ENCODE measurements at regions not wholly inside any gene's neighbourhood (a gene's known extent, or its start where the extent isn't known, plus 50 kb on each side); places are given as distances from the start of the nearest gene placed in this dataset.
"Not testable (repeated sequence)": the region's sequence is repeated elsewhere in the genome, so short reads cannot be mapped to it uniquely, and the experiment has no call there.

DNA sequence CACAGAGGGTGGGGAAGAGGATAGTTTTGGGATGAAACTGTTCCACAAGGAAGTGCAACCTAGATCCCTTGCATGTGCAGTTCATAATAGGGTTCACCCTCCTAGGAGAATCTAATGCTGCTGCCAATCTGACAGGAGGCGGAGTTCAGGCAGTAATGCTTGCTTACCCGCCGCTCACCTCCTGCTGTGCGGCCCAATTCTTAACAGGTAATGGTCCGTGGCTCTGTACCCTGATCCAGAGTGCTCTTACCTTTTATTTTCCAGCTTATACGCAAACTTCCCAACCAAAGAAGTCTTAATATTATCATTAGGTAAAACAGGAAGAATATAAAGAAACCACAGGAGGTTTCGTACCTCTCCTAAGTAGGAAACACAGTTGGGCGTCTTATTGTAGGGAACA lies 82.7 kb upstream of the CD302 start:
- H3K27ac Mint-ChIP-seq (ENCODE audit: unreplicated experiment): no peak overlapping the region
- H3K4me1 Mint-ChIP-seq (ENCODE audit: unreplicated experiment): peaks cover 12% of the 10 kb centered on the region
- TF ChIP-seq, protein P1, sequence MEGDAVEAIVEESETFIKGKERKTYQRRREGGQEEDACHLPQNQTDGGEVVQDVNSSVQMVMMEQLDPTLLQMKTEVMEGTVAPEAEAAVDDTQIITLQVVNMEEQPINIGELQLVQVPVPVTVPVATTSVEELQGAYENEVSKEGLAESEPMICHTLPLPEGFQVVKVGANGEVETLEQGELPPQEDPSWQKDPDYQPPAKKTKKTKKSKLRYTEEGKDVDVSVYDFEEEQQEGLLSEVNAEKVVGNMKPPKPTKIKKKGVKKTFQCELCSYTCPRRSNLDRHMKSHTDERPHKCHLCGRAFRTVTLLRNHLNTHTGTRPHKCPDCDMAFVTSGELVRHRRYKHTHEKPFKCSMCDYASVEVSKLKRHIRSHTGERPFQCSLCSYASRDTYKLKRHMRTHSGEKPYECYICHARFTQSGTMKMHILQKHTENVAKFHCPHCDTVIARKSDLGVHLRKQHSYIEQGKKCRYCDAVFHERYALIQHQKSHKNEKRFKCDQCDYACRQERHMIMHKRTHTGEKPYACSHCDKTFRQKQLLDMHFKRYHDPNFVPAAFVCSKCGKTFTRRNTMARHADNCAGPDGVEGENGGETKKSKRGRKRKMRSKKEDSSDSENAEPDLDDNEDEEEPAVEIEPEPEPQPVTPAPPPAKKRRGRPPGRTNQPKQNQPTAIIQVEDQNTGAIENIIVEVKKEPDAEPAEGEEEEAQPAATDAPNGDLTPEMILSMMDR (IDR thresholded peaks at IDR 0.05): no peak
- H3K4me3 Mint-ChIP-seq (ENCODE audit: unreplicated experiment): no peak overlapping the region
- no peaks in the 10 kb centered on the region for H3K27me3 Mint-ChIP-seq (ENCODE audit: unreplicated experiment)
- DNase-seq (ENCODE audit: extremely low spot score, unreplicated experiment): no peak
- no peaks in the 10 kb centered on the region for H3K36me3 Mint-ChIP-seq (ENCODE audit: unreplicated experiment)
- H3K9me3 Mint-ChIP-seq (ENCODE audit: unreplicated experiment): no peaks in the 10 kb centered on the region

DNA sequence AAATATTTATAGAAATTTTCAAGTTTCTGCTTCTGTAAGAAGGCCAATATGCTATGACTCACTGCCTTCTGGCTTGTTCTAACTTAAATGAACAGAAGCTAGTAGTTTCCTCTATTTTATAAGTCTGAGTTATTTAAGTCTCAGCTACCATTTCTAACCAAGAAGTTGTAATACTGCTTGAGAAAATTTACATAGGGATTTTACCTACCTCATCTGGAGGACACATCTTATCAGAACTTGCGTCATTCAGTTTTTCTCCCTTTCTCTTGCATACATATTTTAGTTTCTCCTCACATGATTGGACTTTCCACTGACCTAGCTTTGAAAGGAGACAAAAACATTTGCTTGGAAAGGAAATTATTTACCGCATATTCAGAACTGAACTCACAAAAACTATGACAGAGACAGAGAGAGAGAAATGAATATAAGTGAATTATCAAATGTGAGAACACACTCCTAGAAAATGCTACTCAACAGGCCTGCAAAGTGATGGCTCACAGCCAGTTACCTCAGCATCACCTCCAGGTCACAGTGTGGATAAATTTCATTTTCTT lies 81.1 kb upstream of the CD302 start:
- H3K27ac Mint-ChIP-seq (ENCODE audit: unreplicated experiment): peak overlapping the region; percentile 29
- no peaks in the 10 kb centered on the region for H3K27me3 Mint-ChIP-seq (ENCODE audit: unreplicated experiment)
- TF ChIP-seq, protein P1 (IDR thresholded peaks at IDR 0.05): no peak
- no peak overlapping the region for H3K4me3 Mint-ChIP-seq (ENCODE audit: unreplicated experiment)
- no peaks in the 10 kb centered on the region for H3K36me3 Mint-ChIP-seq (ENCODE audit: unreplicated experiment)
- DNase-seq (ENCODE audit: extremely low spot score, unreplicated experiment): no peak
- H3K9me3 Mint-ChIP-seq (ENCODE audit: unreplicated experiment): no peaks in the 10 kb centered on the region
- peaks cover 12% of the 10 kb centered on the region for H3K4me1 Mint-ChIP-seq (ENCODE audit: unreplicated experiment)

DNA sequence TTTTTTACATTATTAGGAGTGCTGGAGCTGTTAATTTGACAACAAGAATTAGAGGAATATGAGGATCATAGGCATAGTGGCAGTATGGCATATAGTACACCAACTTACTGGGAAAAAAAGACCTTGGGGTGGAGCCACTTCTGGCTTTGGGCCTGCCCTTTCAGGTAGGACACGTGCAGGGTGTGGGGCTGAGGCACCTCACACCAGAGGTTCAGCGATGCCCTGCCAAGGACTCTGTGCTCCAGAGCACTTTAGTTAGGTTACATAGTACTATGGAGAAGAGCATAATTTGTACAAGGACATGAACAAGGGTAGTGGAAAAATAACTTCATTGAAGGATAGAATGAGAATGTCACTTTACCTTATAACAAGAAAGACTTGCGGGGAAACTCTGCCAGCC lies 77.1 kb upstream of the CD302 start:
- Mint-ChIP-seq H3K4me3 (ENCODE audit: unreplicated experiment) (no peak overlapping the region), H3K4me1 (ENCODE audit: unreplicated experiment) (peaks cover 12% of the 10 kb centered on the region), H3K27ac (ENCODE audit: unreplicated experiment) (no peak overlapping the region), H3K36me3 (ENCODE audit: unreplicated experiment) (no peaks in the 10 kb centered on the region), H3K9me3 (ENCODE audit: unreplicated experiment) (no peaks in the 10 kb centered on the region), H3K27me3 (ENCODE audit: unreplicated experiment) (no peaks in the 10 kb centered on the region)
- TF ChIP-seq, protein P1 (IDR thresholded peaks at IDR 0.05): no peak
- DNase-seq (ENCODE audit: extremely low spot score, unreplicated experiment): no peak

DNA sequence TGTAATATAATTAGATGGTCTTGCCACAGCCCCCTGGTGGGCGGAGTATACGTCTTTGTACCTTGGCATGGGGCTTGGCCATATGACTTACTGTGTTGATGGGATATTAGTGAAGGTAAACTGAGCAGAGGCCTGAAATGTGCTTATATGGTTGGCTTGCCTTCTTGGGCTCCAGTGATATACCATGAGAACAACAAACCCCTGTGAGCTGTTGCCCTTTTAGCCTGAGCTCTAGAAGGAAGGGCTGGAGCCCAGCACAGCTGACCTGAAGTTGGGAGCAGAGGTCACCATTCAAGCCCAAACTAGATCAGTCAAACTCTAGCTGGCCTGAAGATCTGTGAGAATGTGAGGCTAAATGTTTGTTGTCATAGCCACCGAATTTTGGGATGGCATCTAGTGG lies 75.2 kb upstream of the CD302 start:
- H3K36me3 Mint-ChIP-seq (ENCODE audit: unreplicated experiment): no peaks in the 10 kb centered on the region
- DNase-seq (ENCODE audit: extremely low spot score, unreplicated experiment): no peak
- H3K9me3 Mint-ChIP-seq (ENCODE audit: unreplicated experiment): no peaks in the 10 kb centered on the region
- H3K27me3 Mint-ChIP-seq (ENCODE audit: unreplicated experiment): no peaks in the 10 kb centered on the region
- H3K27ac Mint-ChIP-seq (ENCODE audit: unreplicated experiment): no peak overlapping the region
- TF ChIP-seq, protein P1 (IDR thresholded peaks at IDR 0.05): no peak
- H3K4me3 Mint-ChIP-seq (ENCODE audit: unreplicated experiment): no peak overlapping the region
- H3K4me1 Mint-ChIP-seq (ENCODE audit: unreplicated experiment): no peaks in the 10 kb centered on the region

DNA sequence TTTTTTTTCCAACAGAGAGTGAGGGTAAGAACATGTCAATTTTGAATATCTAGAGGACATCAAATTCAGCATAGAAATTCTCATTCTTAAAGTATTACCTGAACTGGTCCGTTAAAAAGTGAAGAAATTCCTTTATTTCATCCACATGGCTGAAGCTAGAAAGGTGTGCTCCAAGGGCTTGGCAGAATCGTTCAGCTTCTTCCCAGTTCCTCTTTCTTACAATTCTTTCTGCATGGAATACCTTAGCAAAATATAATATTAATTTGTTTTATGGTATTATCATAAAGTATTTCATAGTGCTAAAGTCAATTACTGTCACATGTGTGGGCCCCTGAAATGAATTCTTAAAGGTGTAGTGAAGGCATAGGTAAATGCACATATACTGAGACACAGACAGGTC lies 74.3 kb upstream of the CD302 start:
- H3K9me3 Mint-ChIP-seq (ENCODE audit: unreplicated experiment): no peaks in the 10 kb centered on the region
- DNase-seq (ENCODE audit: extremely low spot score, unreplicated experiment): no peak
- TF ChIP-seq, protein P1 (IDR thresholded peaks at IDR 0.05): no peak

DNA sequence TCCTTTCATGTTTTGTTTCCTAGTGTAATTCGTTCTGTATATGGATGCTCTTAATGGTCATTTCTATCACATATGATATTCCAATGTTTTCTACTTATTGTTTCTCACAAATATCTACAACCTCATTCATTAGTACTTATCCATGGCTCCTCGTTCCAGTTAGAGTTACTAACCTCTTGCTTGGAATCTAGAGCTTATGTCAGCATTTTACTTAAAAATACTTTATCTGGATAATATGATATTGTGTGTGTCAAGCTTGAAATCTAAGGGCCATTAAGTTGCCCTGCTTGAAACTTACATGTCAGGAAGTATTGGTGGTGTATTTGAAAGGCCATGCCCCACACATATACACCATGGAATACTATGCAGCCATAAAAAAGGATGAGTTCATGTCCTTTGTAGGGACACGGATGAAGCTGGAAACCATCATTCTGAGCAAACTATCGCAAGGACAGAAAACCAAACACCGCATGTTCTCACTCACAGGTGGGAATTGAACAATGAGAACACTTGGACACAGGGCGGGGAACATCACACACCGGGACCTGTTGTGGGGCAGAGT lies 70.7 kb upstream of the CD302 start:
- not testable (repeated sequence) for DNase-seq (ENCODE audit: extremely low spot score, unreplicated experiment)

More for the DNA sequence above, 74.3 kb upstream of the CD302 start:
- Mint-ChIP-seq H3K27ac (ENCODE audit: unreplicated experiment) (no peak overlapping the region), H3K27me3 (ENCODE audit: unreplicated experiment) (no peaks in the 10 kb centered on the region), H3K36me3 (ENCODE audit: unreplicated experiment) (no peaks in the 10 kb centered on the region), H3K4me3 (ENCODE audit: unreplicated experiment) (no peak overlapping the region), H3K4me1 (ENCODE audit: unreplicated experiment) (no peaks in the 10 kb centered on the region)

More for the DNA sequence above, 70.7 kb upstream of the CD302 start:
- H3K27me3 Mint-ChIP-seq (ENCODE audit: unreplicated experiment); H3K27ac Mint-ChIP-seq (ENCODE audit: unreplicated experiment); H3K4me1 Mint-ChIP-seq (ENCODE audit: unreplicated experiment); H3K4me3 Mint-ChIP-seq (ENCODE audit: unreplicated experiment); H3K36me3 Mint-ChIP-seq (ENCODE audit: unreplicated experiment); H3K9me3 Mint-ChIP-seq (ENCODE audit: unreplicated experiment): not testable (repeated sequence)

All from osteocyte (in vitro differentiated cells).